IMR-90 (cell line): ENCODE measurements at regions not wholly inside any gene's neighbourhood (a gene's known extent, or its start where the extent isn't known, plus 50 kb on each side); places are given as distances from the start of the nearest gene placed in this dataset.

Source experiments
- ATAC-seq: fragments of 200-7000 bp; cut with Tn5 transposase; 2 replicates; pipeline ENCODE4 v1.9.1; 2020; ENCODE audit warnings: low read depth, mild to moderate bottlenecking, moderate library complexity
- BruUV-seq: library from RNA; stranded (reverse); fragments of 400-500 nt; replicated peaks from 2 replicates; lab custom pipeline; 2021; lab: Mats Ljungman, UMichigan
- CTCF ChIA-PET: fragments of 300-600 bp; formaldehyde crosslinking; extraction: SDS; loops from one replicate; lab custom pipeline; 2021; ENCODE audit warnings: antibody characterized with exemption; lab: Yijun Ruan, JAX
- POLR2A ChIA-PET: fragments of 300-600 bp; sonication (Branson Sonifier 250); formaldehyde crosslinking; loops from one replicate; lab custom pipeline; 2022; ENCODE audit warnings: antibody characterized with exemption; ENCODE audit not compliant: unreplicated experiment; lab: Charles Lee
- DNase-seq: peaks from one replicate; pipeline ENCODE4 v3.0.0; 2013
- H2AFZ ChIP-seq: replicated peaks from 2 replicates; pipeline ENCODE3; 2013; ENCODE audit warnings: low read length, mild to moderate bottlenecking; ENCODE audit not compliant: poor library complexity
- H2AK5ac ChIP-seq: 2 replicates; pipeline ENCODE4 v1.6.1; 2013; ENCODE audit warnings: low read depth, low read length, inconsistent platforms
- H2AK9ac ChIP-seq: replicated peaks from 2 replicates; pipeline ENCODE3; 2013; ENCODE audit warnings: mild to moderate bottlenecking, low read depth, low read length, moderate library complexity; ENCODE audit not compliant: poor library complexity
- H2BK120ac ChIP-seq: 2 replicates; pipeline ENCODE4 v1.6.1; 2013; ENCODE audit warnings: low read depth, low read length, inconsistent platforms
- H2BK15ac ChIP-seq: 3 replicates; pipeline ENCODE4 v1.6.1; 2013; ENCODE audit warnings: low read depth, low read length, inconsistent platforms
- H2BK20ac ChIP-seq: 2 replicates; pipeline ENCODE4 v1.6.1; 2013; ENCODE audit warnings: low read depth, mild to moderate bottlenecking, inconsistent platforms, low read length, moderate library complexity
- H2BK5ac ChIP-seq: 2 replicates; pipeline ENCODE4 v1.6.1; 2013; ENCODE audit warnings: mild to moderate bottlenecking, low read depth, low read length, inconsistent platforms; ENCODE audit not compliant: poor library complexity, severe bottlenecking
- H3K14ac ChIP-seq: replicated peaks from 2 replicates; pipeline ENCODE4 v1.6.1; 2013; ENCODE audit warnings: low read depth, low read length, inconsistent platforms
- H3K18ac ChIP-seq: 2 replicates; pipeline ENCODE4 v1.6.1; 2013; ENCODE audit warnings: low read depth, low read length, control low read depth
- H3K23ac ChIP-seq: 2 replicates; pipeline ENCODE4 v1.6.1; 2013; ENCODE audit warnings: low read depth, low read length, inconsistent platforms
- H3K27ac ChIP-seq: 2 replicates; pipeline ENCODE4 v1.5.1; 2013; ENCODE audit warnings: mild to moderate bottlenecking, control low read depth, low read length; ENCODE audit not compliant: insufficient read depth
- H3K27me3 ChIP-seq: 2 replicates; pipeline ENCODE4 v1.6.1; 2013; ENCODE audit warnings: low read length; ENCODE audit not compliant: control insufficient read depth, insufficient read depth
- H3K36me3 ChIP-seq: 2 replicates; pipeline ENCODE4 v1.6.1; 2013; ENCODE audit warnings: low read length, mixed read lengths; ENCODE audit not compliant: control insufficient read depth, insufficient read depth
- H3K4ac ChIP-seq: 2 replicates; pipeline ENCODE4 v1.6.1; 2013; ENCODE audit warnings: low read depth, low read length, inconsistent platforms
- H3K4me1 ChIP-seq: 2 replicates; pipeline ENCODE4 v1.6.1; 2013; ENCODE audit warnings: low read length, mixed read lengths; ENCODE audit not compliant: control insufficient read depth, insufficient read depth
- H3K4me2 ChIP-seq: 2 replicates; pipeline ENCODE4 v1.6.1; 2013; ENCODE audit warnings: low read depth, mild to moderate bottlenecking, control low read depth, low read length, moderate library complexity
- H3K4me3 ChIP-seq: 2 replicates; pipeline ENCODE4 v1.5.1; 2013; ENCODE audit warnings: low read depth, mild to moderate bottlenecking, control low read depth, low read length, moderate library complexity; ENCODE audit not compliant: insufficient read depth
- H3K56ac ChIP-seq: 2 replicates; pipeline ENCODE4 v1.6.1; 2013; ENCODE audit warnings: low read length, inconsistent platforms; ENCODE audit not compliant: insufficient read depth; ENCODE audit errors: extremely low read depth
- H3K79me1 ChIP-seq, 2 experiments: 2 replicates each; pipeline ENCODE4 v1.6.1; 2013; ENCODE audit warnings: low read length in 2 of 2, inconsistent platforms in 1 of 2, low read depth in 1 of 2
- H3K9ac ChIP-seq: 2 replicates; pipeline ENCODE4 v1.6.1; 2013; ENCODE audit warnings: low read depth, low read length, control low read depth
- H3K9me1 ChIP-seq: 2 replicates; pipeline ENCODE4 v1.6.1; 2013; ENCODE audit warnings: low read length, inconsistent platforms; ENCODE audit not compliant: insufficient read depth
- H3K9me3 ChIP-seq: 2 replicates; pipeline ENCODE4 v1.6.1; 2013; ENCODE audit warnings: low read length; ENCODE audit not compliant: control insufficient read depth, insufficient read depth
- H4K20me1 ChIP-seq: 2 replicates; pipeline ENCODE4 v1.6.1; 2013; ENCODE audit warnings: low read length, inconsistent platforms; ENCODE audit not compliant: insufficient read depth
- H4K5ac ChIP-seq: 2 replicates; pipeline ENCODE4 v1.6.1; 2013; ENCODE audit warnings: mild to moderate bottlenecking, low read depth, low read length, control low read depth
- H4K8ac ChIP-seq, 2 experiments: 2 replicates each; pipeline ENCODE4 v1.6.1; 2013; ENCODE audit warnings: low read depth in 2 of 2, low read length in 2 of 2, control low read depth in 1 of 2, inconsistent platforms in 1 of 2
- H4K91ac ChIP-seq: 2 replicates; pipeline ENCODE4 v1.6.1; 2013; ENCODE audit warnings: low read depth, low read length, inconsistent platforms; ENCODE audit not compliant: insufficient read depth
- CEBPB ChIP-seq: IDR thresholded peaks from 2 replicates; pipeline ENCODE4 v1.6.1; 2012; ENCODE audit warnings: low read depth, low read length, improper control_type of control experiment
- MAFK ChIP-seq: IDR thresholded peaks from 2 replicates; pipeline ENCODE4 v1.6.1; 2012; ENCODE audit warnings: low read depth, low read length, improper control_type of control experiment
- WGBS, 2 experiments: methylation state at CpG; one replicate each; pipeline versions ENCODE4 v1.1.5 to v1.1.7; 2013; ENCODE audit warnings: missing lambda C conversion rate in 2 of 2; ENCODE audit not compliant: insufficient read length in 1 of 2; ENCODE audit errors: extremely low coverage in 2 of 2; 5-methylcytosine and 5-hydroxymethylcytosine counted together
- dilution Hi-C: fragments of 300-500 bp; cut with HindIII; formaldehyde crosslinking; loops from one replicate; pipeline ENCODE4 v1.14.3; 2018; ENCODE audit warnings: low sequenced_read_pairs; ENCODE audit not compliant: unreplicated experiment
- in situ Hi-C: fragments of 300-500 bp; cut with MboI; formaldehyde crosslinking; loops from 3 replicates; pipeline ENCODE4 v1.14.3; 2019; ENCODE audit warnings: low sequenced_read_pairs, inconsistent platforms, mixed read lengths
- intact Hi-C: fragments of 100-400 bp; cut with micrococcal nuclease; formaldehyde crosslinking; loops from 2 replicates; pipeline ENCODE4 v1.10.0; 2022

DNA sequence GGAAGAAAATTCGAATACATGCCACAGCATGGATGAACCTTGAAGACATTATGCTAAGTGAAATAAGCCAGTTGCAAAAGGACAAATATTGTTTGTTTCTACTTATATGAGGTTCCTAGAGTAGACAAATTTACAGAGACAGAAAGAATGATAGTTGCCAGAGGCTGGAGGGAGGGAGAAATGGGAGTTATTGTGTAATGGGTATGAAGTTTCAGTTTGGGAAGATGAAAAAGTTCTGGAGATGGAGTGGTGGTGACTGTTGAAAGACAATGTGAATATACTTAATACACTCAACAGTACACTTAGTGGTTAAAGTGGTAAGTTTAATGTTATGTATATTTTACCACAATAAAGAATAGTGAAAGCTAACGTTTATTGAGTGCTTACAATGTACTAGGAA is 99.6 kb upstream of the SLC44A1 start:
- no peak overlapping the region for H4K5ac ChIP-seq
- peaks cover 11% of the 10 kb centered on the region; the same call in 1 of the 2 replicates for H3K9me1 ChIP-seq
- H3K9me3 ChIP-seq, result no peaks in the 10 kb centered on the region
- H3K36me3 ChIP-seq, result no peaks in the 10 kb centered on the region
- H3K27ac ChIP-seq, result no peak overlapping the region
- no peak overlapping the region for H2BK15ac ChIP-seq
- H4K91ac ChIP-seq, result no peak overlapping the region
- H4K8ac ChIP-seq, result no peak overlapping the region
- TF ChIP-seq MAFK (no peak), CEBPB (peak; percentile 13; the same call in 1 of the 2 replicates)
- H3K14ac ChIP-seq, result no peak overlapping the region
- DNase-seq (no peak), ATAC-seq (no peak)
- 0 out of 2 replicates have a peak, but pooled peaks cover 2% of the 10 kb centered on the region for H3K27me3 ChIP-seq
- peaks cover 3% of the 10 kb centered on the region; the same call in 1 of the 2 replicates for H3K4me1 ChIP-seq
- 86% methylated on average over 1 of the region's 2 CpGs; no CpG with 5 or more reads in 1 of the 2 experiments for WGBS, 2 experiments
- dilution Hi-C loops (no loop called here), in situ Hi-C loops (loop anchor here (10.0 to 25.0 kb wide), 2 partner anchors 60 to 158 kb away; no protein-coding TSS in a partner anchor), intact Hi-C loops (no loop called here)
- H3K79me1 ChIP-seq, result no peaks in the 10 kb centered on the region
- no peaks in the 10 kb centered on the region for H4K20me1 ChIP-seq
- H2AK9ac ChIP-seq, result no peak overlapping the region
- no peak overlapping the region for H2AK5ac ChIP-seq
- H3K56ac ChIP-seq, result no peak overlapping the region
- ChIA-PET POLR2A (no interaction called here), CTCF (no interaction called here)
- H2BK20ac ChIP-seq, result no peak overlapping the region
- no peak overlapping the region for H3K4me2 ChIP-seq
- H3K4ac ChIP-seq, result no peak overlapping the region
- no peak overlapping the region for H3K4me3 ChIP-seq
- no peak overlapping the region for H2BK5ac ChIP-seq
- no peak overlapping the region for H2AFZ ChIP-seq
- no peak overlapping the region for H2BK120ac ChIP-seq
- no peak overlapping the region for H3K18ac ChIP-seq
- H3K23ac ChIP-seq, result no peak overlapping the region
- BruUV-seq, result no TSS peak
- no peak overlapping the region for H3K9ac ChIP-seq
